ENCODE measurements at regions not wholly inside any gene's neighbourhood (a gene's known extent, or its start where the extent isn't known, plus 50 kb on each side); places are given as distances from the start of the nearest gene placed in this dataset.

GRCh38 chr15:69843900-69844304, 253.8 kb downstream of the TLE3 start:
- Histone ChIP-seq H2BK20ac (ENCODE audit: low read depth, low read length) (no peak overlapping the region), H3K18ac (ENCODE audit: low read depth, low read length) (no peak overlapping the region), H3K56ac (ENCODE audit: extremely low read depth, insufficient read depth, low read length) (no peak overlapping the region), H4K91ac (ENCODE audit: insufficient read depth, low read depth, low read length) (no peak overlapping the region), H3K27ac (ENCODE audit: insufficient read depth, low read length) (no peak overlapping the region), H2BK5ac (ENCODE audit: low read depth, low read length, poor library complexity, severe bottlenecking) (no peak overlapping the region), H3K4me1 (ENCODE audit: control insufficient read depth, insufficient read depth, low read length) (no peaks in the 10 kb centered on the region), H3K4me2 (ENCODE audit: low read depth, low read length) (no peak overlapping the region), H4K20me1 (ENCODE audit: insufficient read depth, low read length) (no peaks in the 10 kb centered on the region), H2BK120ac (ENCODE audit: low read depth, low read length) (no peak overlapping the region), H4K8ac (ENCODE audit: low read depth in 2 of 2, low read length in 2 of 2) (no peak overlapping the region), H3K9ac (ENCODE audit: low read depth, low read length) (no peak overlapping the region), H3K9me1 (ENCODE audit: insufficient read depth, low read length) (no peaks in the 10 kb centered on the region), H3K23ac (ENCODE audit: low read depth, low read length) (no peak overlapping the region), H2AK5ac (ENCODE audit: low read depth, low read length) (no peak overlapping the region), H3K9me3 (ENCODE audit: control insufficient read depth, insufficient read depth, low read length) (peaks cover 2% of the 10 kb centered on the region), H3K27me3 (ENCODE audit: control insufficient read depth, insufficient read depth, low read length) (peaks cover 17% of the 10 kb centered on the region), H3K4ac (ENCODE audit: low read depth, low read length) (no peak overlapping the region), H3K36me3 (ENCODE audit: control insufficient read depth, insufficient read depth, low read length) (no peaks in the 10 kb centered on the region), H2AK9ac (replicated peaks; ENCODE audit: low read depth, low read length, poor library complexity) (no peak overlapping the region), H4K5ac (ENCODE audit: low read depth, low read length) (no peak overlapping the region), H3K79me1 (ENCODE audit: low read depth in 1 of 2, low read length in 2 of 2) (no peaks in the 10 kb centered on the region), H2AFZ (replicated peaks; ENCODE audit: low read length, poor library complexity) (peak overlapping the region; percentile 28), H3K14ac (replicated peaks; ENCODE audit: low read depth, low read length) (no peak overlapping the region), H3K4me3 (ENCODE audit: insufficient read depth, low read depth, low read length) (no peak overlapping the region), H2BK15ac (ENCODE audit: low read depth, low read length) (no peak overlapping the region)
- POLR2A ChIA-PET (ENCODE audit: unreplicated experiment): interaction anchor here (0.5 kb wide), 1 partner anchor 36 kb away, joined by 4 read pairs; no protein-coding TSS in a partner anchor
- dilution Hi-C loops (cut with HindIII; ENCODE audit: low sequenced_read_pairs, unreplicated experiment): no loop called here
- TF ChIP-seq POLR2A (IDR thresholded peaks at IDR 0.05; ENCODE audit: low read depth, low read length) (no peak), BHLHE40 (IDR thresholded peaks at IDR 0.05; ENCODE audit: low read depth, low read length) (no peak), MAFK (IDR thresholded peaks at IDR 0.05; ENCODE audit: low read depth, low read length) (no peak), FOS (IDR thresholded peaks at IDR 0.05; ENCODE audit: low read depth, low read length) (no peak), RCOR1 (IDR thresholded peaks at IDR 0.05; ENCODE audit: insufficient replicate concordance, low read length) (no peak), SMC3 (IDR thresholded peaks at IDR 0.05; ENCODE audit: low read depth, low read length) (no peak), RAD21 (IDR thresholded peaks at IDR 0.05; ENCODE audit: low read length) (no peak)
- TF ChIP-seq, protein P1, sequence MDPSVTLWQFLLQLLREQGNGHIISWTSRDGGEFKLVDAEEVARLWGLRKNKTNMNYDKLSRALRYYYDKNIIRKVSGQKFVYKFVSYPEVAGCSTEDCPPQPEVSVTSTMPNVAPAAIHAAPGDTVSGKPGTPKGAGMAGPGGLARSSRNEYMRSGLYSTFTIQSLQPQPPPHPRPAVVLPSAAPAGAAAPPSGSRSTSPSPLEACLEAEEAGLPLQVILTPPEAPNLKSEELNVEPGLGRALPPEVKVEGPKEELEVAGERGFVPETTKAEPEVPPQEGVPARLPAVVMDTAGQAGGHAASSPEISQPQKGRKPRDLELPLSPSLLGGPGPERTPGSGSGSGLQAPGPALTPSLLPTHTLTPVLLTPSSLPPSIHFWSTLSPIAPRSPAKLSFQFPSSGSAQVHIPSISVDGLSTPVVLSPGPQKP (IDR thresholded peaks at IDR 0.05; ENCODE audit: borderline replicate concordance, low read depth, low read length): no peak
- CTCF ChIA-PET: no interaction called here
- in situ Hi-C loops (cut with MboI; ENCODE audit: low sequenced_read_pairs): no loop called here
- DNase-seq (no peak), ATAC-seq (ENCODE audit: low read depth) (no peak)
- intact Hi-C loops (cut with micrococcal nuclease): no loop called here
- WGBS, 2 experiments (ENCODE audit: extremely low coverage in 2 of 2, insufficient read length in 1 of 2): 59% methylated on average over 5 of the region's 10 CpGs; no CpG with 5 or more reads in 1 of the 2 experiments
- no TSS peak for BruUV-seq (replicated peaks)
